Jurkat, Clone E6-1 (cell line): ENCODE measurements at regions not wholly inside any gene's neighbourhood (a gene's known extent, or its start where the extent isn't known, plus 50 kb on each side); places are given as distances from the start of the nearest gene placed in this dataset.

Source experiments
- DNase-seq: peaks from one replicate; pipeline ENCODE4 v3.0.0-alpha.2; 2011; ENCODE audit warnings: low read depth, low spot score
- H3K4me3 ChIP-seq: 2 replicates; pipeline ENCODE4 v1.5.1; 2011; ENCODE audit warnings: mild to moderate bottlenecking, low read length, control low read depth, moderate library complexity

DNA sequence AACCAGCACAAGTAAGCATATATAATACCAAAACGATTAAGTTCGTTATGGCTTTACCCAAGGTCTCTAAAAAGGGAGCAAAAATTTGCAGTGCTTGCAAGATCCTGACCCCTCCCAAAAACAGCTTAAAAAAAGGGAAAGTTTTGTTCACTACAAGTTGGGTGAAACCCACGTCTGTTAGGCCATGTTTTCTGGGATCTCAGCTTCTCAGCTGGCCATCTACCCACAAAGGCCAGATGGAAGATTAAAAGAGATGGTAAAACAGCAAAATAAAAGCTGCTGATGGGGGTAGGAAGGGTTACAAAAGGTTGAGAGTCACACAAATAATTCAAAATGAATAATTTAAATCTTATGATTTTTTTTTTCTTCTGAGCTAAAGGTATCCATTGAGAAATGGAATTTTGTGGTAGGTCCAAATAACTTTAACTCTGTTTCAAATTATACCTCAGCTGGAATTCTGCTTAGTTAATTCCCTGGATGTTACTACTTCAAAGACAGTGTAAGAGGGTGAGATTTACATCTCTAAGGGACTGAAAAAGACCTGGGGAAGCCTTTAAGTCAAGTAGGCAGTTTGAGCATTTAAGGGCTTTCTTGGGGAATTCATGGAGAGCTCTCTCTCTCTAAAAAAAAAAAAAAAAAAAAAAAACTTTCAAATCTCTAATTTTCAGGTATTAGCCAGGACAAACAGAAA, 185.6 kb upstream of the NAV3 start:
- no peak overlapping the region for H3K4me3 ChIP-seq
- DNase-seq = no peak

DNA sequence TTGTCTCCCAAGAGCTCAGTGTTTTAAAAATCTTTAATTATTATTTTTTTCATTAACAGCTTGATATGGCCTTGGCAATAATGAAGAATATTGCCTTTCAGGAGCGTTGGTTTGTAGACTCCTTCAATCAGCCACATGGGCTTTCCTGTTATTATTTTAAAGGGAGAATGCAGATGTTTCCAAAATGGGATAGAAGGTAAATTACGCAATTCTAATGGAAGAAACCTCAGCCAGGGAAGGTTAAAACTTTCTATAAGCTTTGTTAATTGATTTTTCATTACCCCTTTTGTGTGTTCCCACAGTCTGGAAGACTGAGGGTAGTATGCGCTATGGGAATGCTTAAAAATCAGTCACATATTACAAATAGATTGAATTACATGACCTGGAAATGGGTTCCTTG, 188.4 kb upstream of the NAV3 start:
- DNase-seq = no peak
- no peak overlapping the region for H3K4me3 ChIP-seq

DNA sequence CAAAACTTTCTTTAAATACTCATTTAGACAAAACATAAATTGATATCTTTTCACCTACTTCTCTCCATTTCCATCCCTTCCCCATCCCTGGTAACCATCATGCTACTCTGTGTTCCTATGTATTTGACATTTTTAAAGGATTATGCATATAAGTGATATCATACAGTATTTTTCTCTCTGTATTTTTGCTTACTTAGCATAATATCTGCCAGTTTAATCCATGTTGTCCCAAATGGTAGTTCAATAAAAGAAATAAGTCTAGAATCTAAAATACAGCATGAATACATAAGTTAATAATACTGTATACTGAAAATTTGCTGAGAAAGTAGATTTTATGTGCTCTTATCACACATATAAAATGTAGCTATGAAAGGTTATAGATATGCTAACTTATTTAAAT, 190.3 kb upstream of the NAV3 start:
- DNase-seq = no peak
- H3K4me3 ChIP-seq = no peak overlapping the region

DNA sequence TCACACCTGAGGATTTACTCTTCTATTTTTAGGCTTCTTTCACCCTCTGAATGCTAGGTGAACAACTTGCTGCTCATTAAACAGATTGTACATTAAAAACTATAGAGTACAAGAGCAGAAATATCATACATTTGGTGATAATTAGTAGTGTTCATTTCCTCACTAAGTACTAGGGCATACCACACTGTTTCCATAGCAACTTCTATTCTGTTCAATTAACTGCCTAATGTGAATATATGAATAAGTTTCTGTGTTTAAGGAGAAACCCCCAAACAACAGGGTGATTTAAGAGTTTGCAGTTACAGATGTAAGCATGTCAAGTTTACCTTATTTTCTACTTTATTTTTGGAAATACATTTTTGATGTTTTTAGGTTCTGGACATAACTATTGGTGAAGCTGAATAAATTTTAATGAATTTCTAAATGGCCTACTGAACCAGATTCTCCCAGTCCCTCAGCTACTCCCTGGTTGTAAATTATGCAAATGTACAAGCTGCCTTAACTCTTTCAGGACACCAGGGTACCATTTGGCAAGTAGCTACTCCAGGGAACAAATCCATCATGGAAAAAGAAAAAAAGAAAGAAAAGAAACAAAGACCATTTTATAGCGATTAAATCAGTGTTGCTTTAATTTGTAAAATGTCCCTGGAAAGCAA, 199.8 kb upstream of the NAV3 start:
- no peak overlapping the region for H3K4me3 ChIP-seq
- no peak for DNase-seq

DNA sequence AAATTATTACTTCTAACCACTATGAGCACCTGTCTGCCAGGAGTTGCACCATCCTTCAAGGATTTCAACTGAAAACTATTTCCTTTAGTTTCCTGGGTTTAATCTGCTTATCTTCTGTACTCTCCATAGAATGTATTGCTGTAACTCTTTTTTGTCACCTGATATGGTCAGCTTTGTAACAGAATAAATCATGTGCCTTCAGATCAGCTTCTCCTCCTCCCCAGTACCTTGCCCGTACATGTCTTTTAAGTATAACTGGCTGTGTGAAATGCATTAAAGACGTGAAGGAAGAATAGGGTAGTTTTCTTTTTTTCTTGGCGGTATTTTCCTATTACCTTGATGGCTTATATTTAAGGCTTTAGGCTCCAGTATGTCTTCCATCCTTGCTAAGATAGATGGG, 200.3 kb upstream of the NAV3 start:
- no peak for DNase-seq
- H3K4me3 ChIP-seq = no peak overlapping the region

DNA sequence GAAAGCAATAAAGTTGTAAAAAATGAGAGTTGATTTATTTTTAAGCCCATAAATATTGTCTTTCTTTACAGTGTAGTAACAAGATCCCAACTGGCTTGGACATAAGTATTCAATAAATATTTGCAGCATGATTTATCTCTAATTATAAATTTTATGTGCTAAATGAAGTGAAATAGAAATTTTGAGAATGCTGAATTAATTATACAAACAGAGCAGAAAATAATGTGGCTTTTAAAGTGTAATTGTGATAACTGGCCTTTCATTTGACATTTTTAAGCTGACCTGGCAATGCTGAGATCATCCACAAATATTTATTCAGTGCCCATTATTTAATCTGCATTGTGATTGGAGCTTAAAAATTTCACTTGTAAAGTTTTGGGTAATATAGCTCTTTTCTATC, 201.6 kb upstream of the NAV3 start:
- DNase-seq = no peak
- no peak overlapping the region for H3K4me3 ChIP-seq

DNA sequence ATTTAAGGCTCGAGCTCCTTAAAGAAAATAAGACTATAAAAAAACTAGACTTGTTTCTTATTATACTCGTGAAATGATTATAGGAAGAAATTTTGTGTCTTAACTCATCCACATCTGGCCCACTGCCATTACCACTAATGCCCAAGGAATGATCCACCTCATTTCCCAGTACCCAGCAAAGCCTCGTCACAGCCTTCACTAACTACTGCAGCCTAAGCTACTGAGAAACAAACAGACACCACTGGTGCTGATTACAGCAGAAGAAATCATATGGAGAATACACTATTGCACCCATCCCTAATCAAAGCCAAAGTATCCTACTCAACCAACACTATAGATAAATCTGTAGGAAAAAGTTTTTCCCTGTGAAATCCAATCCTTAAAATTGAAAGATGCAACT, 205.3 kb upstream of the NAV3 start:
- DNase-seq = no peak
- no peak overlapping the region for H3K4me3 ChIP-seq

DNA sequence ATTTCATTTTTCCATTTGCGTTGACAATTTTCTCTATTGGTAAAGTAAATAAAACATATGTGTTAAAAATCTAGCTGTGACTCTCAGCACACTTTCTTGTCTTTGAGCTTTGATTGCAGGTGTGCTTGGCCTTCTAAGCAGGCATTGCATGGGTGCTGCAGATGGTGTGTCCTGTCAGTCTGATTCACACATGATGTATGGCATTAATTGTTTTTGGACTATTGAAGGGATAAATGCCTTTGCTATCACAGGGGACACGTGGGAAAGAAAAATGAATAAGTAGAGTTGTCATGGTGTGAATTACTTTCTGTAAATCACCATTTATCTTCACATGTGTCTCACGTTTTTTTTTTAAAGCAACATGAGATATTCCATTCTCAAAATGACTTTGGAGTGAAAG, 211.3 kb upstream of the NAV3 start:
- no peak for DNase-seq
- no peak overlapping the region for H3K4me3 ChIP-seq

DNA sequence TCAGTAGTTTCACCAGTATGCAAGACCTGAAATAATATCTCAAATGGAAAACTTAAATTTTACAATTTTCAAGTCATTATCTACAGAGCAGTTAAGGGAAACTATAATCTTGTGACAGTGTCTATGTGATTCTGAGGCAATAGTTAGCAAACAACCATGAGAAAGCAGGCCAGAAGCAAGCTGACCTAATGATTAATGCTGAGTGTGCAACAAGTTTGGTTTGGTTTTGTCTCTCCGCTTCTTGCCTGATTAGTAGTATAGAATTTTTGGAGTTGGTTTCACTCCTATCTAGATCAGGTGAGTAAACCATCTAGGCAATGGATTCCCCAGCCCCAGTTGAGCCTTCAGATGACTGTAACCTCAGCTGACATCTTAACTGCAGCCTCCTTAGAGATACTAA, 212.9 kb upstream of the NAV3 start:
- no peak for DNase-seq
- no peak overlapping the region for H3K4me3 ChIP-seq

DNA sequence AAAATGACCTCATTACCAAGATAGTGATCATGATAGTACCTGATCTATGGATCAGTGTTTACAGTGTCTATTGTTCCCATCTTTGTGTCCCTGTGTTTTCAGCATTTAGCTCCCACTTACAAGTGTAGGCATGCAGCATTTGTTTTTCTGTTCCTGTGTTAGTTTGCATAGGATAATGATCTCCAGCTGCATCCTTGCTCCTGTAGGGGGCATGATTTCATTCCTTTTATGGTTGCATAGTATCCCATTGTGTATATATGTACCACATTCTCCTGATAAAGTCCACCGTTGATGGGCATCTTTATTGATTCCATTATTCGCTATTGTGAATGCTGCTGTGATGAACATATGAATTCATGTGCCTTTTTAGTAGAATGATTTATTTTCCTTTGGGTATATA, 215.4 kb upstream of the NAV3 start:
- H3K4me3 ChIP-seq = no peak overlapping the region
- DNase-seq = peak; percentile 6

DNA sequence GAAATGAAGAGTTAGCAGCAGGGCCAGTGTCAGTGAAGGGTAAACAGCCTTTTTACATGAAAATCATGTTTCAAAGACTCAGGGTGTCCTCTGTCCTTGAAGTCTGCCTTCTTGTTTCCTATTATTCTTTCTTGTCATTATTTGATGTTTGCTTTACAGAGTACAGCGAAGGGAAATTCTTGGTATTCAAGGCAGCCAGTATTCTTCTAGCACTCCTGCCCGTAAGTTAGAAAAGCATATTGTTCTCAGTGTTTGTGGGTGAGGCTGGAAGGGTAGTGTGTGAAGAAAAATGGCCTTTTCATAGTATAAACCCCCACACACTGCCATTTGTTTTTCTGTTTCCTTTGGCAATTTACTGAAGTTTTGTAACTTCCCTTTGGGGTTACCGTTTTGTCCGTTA, 217.3 kb upstream of the NAV3 start:
- H3K4me3 ChIP-seq = no peak overlapping the region
- no peak for DNase-seq

DNA sequence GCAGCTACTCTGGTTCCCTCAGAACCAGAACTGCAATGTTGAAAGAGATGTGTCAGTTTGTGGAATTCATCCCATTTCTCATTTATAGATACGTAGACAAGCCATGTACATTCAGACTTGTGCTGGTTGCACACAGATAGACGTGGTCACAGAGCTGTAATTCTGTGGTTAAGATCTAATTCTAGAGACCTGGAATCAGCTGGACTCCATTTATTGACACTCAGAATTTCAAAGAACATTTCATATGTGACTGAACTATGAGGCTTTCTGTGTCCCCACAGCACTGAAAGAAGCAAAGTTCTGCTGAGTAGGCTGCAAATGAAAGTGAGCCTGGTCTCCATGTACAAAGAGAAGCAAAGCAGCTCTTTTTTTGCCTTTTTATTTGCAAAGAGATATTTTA, 220.2 kb upstream of the NAV3 start:
- no peak overlapping the region for H3K4me3 ChIP-seq
- no peak for DNase-seq

DNA sequence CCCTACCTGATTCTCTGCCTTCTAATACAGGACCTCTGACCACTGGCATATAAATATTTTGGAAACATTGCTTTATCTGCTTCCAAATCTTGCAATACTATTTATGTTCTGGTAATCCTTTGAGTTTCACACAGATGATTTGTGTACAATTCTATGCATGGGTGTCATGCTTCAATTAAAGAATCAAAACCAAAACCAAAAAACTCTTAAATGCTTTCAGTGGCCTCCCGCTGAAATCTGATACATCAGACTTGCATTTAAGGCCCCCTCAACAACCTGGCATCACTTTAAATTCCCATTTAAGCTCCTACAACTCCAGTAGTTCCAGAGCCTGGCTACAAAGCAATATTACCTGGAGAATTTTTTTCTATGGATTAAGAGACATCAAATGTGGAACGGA, 221.7 kb upstream of the NAV3 start:
- no peak for DNase-seq
- H3K4me3 ChIP-seq = no peak overlapping the region

DNA sequence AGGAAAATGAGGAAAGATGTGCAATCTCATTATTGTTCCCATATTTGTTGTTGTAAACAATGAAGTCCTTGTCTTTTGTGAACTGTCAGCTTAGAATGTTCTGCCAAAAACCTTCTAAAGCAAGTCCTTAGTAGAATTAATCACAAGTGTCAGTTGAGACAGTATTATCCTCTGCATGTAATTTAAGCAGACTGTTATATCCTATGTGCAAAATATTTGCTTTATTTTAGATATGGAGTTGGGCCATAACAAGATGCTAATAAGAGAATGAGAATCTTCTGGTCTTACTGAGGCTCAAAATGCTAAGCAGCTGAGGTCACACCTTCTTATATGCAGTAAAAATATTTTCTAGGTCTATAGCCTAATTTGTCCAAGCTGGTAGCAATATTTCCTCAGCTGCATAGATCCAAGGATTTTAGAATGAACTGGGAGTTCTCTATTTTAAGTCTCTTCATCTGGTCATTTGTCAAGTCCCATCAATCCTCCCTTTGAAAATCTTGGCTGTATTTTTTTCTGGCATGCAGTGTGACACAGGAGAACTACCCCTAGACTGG, 222.3 kb upstream of the NAV3 start:
- no peak for DNase-seq
- no peak overlapping the region for H3K4me3 ChIP-seq

DNA sequence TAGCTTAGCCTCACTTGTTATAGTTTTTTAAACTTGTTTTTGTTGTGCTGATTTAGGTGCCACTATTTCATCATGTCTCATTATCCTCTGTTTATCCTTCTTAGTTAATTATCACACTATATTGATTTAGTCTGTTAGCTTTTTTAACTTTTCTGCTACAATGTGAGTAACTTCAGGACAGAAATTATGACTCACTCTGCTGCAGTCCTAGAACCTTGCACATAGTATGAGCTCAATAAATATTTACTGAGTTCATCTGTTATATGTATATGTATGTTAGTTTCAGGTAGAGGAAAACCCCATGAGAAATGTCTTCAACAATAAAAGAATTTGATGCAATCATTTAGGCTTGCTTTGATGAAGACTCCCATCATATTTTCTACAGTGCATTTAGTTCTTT, 224.3 kb upstream of the NAV3 start:
- no peak for DNase-seq

DNA sequence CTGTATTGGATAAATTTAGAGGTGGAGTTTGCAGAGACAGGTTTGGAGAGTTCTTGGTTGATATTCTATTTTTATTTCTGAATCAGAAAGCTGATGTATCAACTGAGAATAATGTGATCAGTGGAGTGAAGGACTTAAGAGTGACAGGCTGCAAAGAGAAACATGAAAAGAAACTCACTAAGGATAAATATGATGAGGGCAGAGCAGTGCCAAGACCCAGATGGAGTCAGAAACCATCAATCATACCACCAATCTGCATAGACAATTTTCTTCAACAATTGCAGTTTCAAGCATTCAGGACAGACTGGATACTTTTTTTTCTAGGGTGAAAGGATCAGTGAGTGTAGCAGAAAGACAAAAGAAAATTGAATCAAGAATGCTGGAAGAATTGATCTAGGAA, 226.7 kb upstream of the NAV3 start:
- H3K4me3 ChIP-seq = no peak overlapping the region

More for the DNA sequence above, 224.3 kb upstream of the NAV3 start:
- H3K4me3 ChIP-seq = no peak overlapping the region

DNA sequence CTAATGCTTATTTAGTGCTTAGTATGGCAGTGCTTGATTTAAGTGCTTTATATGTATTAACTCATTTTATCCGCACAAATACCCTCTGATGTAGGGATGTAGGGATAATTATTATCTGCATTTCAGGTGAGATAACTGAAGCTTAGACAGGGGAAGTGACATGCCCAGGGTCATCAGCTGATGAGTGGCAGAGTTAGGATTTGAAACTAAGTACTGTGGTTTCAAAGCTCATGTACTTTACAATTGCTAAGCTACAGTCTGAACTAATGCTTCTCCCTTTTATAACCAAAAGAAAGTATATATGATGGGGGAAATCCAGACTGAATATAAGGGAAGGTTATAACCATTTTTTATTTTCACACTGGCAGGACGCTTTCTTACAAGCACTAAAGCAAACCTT, 229.6 kb upstream of the NAV3 start:
- no peak overlapping the region for H3K4me3 ChIP-seq
- no peak for DNase-seq

More for the DNA sequence above, 226.7 kb upstream of the NAV3 start:
- no peak for DNase-seq

DNA sequence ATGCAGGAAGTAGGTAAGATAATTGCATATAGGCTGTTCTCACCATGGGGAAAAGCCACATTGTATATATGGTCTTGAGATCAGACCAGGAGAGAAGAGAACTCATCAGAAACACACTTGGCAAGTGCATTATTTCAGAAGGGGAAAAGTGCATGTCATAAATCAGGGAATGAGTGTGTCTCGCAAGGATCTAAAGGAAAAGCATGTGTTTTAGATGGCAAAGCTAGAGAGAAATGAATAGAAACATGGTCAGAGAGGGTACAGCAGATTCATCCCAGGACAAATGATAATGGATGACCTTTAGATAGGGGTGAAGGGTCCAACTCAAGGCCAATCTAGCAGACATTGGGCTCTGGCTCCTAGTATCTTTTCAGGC, 230.2 kb upstream of the NAV3 start:
- H3K4me3 ChIP-seq = no peak overlapping the region
- DNase-seq = no peak

DNA sequence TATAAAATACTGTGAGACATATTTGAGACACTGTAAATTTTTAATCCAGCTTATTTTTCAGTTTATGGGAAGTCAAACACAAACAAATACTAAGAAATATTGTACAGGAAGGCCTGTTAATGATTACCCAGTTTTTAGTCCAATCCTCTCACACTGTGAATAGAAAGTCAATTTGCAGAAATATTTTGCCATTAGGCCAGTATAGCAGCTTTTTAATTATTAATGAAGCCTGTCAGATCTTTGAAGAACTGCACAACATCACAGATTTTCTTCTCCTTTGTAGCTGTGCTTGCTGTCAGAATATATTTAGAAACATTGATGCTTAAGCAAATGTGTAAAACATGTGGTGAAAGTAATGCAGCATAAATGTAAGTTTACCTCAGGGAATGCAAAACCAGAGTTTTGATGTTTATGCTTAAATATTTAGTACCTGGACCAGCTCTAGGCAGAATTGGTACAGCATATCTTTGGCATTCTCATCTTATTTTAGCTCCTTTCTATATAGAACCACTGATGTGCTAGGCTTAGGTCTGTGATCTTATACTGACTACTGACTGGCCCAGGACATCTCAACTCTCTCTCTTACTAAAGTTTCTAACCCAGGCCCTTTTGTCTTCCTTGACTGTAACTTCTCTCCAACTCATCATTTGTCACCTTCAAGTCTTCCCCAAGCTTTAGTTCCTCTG, 230.8 kb upstream of the NAV3 start:
- H3K4me3 ChIP-seq = no peak overlapping the region
- DNase-seq = no peak

DNA sequence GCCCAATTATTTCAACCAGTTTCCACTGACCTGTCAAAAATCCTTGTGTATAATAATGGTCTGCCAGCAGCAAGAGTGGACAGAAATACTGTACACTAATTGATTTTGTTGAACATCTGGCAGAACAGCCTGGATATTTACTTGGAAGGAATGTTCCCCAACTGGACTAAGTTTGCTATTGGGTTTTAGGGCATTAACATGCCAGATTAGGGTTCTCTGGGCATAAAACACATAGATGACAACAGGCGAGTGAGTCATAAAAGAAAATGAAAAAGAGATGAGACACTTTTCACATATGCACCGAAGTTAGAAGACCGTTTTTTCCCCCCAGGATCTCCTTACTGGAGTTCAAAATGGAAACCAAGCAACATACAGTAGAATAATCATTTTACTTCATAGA, 236.3 kb upstream of the NAV3 start:
- no peak for DNase-seq
- no peak overlapping the region for H3K4me3 ChIP-seq
